ENCODE measurements at regions not wholly inside any gene's neighbourhood (a gene's known extent, or its start where the extent isn't known, plus 50 kb on each side); places are given as distances from the start of the nearest gene placed in this dataset.

GRCh38 chr7:156459582-156459981 is 181.0 kb upstream of the RNF32 start:
- DNase-seq = no peak
- peaks cover 14 to 16% of the 10 kb centered on the region in 2 donors for H3K27me3 Mint-ChIP-seq
- CTCF ChIA-PET (ENCODE audit: partially characterized antibody) = no interaction called here
- intact Hi-C loops (cut with micrococcal nuclease) = no loop called here
- POLR2A ChIA-PET (ENCODE audit: partially characterized antibody) = no interaction called here
- H3K36me3 Mint-ChIP-seq = no peaks in the 10 kb centered on the region
- H3K4me3 ChIP-seq (ENCODE audit: low read length in 2 of 2) = no peak overlapping the region
- H3K27me3 ChIP-seq (ENCODE audit: insufficient read depth, low read length) = no peaks in the 10 kb centered on the region
- no peaks in the 10 kb centered on the region for H3K4me1 Mint-ChIP-seq
- H3K27ac ChIP-seq (ENCODE audit: low read depth, low read length) = no peak overlapping the region
- H3K36me3 ChIP-seq (ENCODE audit: insufficient read depth, low read length) = no peaks in the 10 kb centered on the region
- H3K27ac Mint-ChIP-seq = no peak overlapping the region
- H3K9me3 ChIP-seq (ENCODE audit: control insufficient read depth in 1 of 2, low read length in 2 of 2) = no peaks in the 10 kb centered on the region
- H3K4me3 Mint-ChIP-seq = no peak overlapping the region
- no peaks in the 10 kb centered on the region for H3K4me1 ChIP-seq (ENCODE audit: insufficient read depth, low read length)
- H3K9me3 Mint-ChIP-seq = peaks cover 0 to 3% (median 0%) of the 10 kb centered on the region in 8 donors

GRCh38 chr7:156459067-156459466 is 181.5 kb upstream of the RNF32 start:
- H3K27me3 Mint-ChIP-seq = peaks cover 14 to 16% of the 10 kb centered on the region in 2 donors
- CTCF ChIA-PET (ENCODE audit: partially characterized antibody) = no interaction called here
- DNase-seq = no peak

GRCh38 chr7:156458011-156458410 is 182.6 kb upstream of the RNF32 start:
- Histone ChIP-seq H3K27ac (ENCODE audit: low read depth, low read length) (no peak overlapping the region), H3K36me3 (ENCODE audit: insufficient read depth, low read length) (no peaks in the 10 kb centered on the region), H3K4me1 (ENCODE audit: insufficient read depth, low read length) (no peaks in the 10 kb centered on the region), H3K27me3 (ENCODE audit: insufficient read depth, low read length) (no peaks in the 10 kb centered on the region), H3K9me3 (ENCODE audit: control insufficient read depth in 1 of 2, low read length in 2 of 2) (no peaks in the 10 kb centered on the region), H3K4me3 (ENCODE audit: low read length in 2 of 2) (no peak overlapping the region)
- Mint-ChIP-seq H3K4me1 (no peaks in the 10 kb centered on the region), H3K9me3 (peaks cover 0 to 2% (median 0%) of the 10 kb centered on the region in 8 donors), H3K4me3 (no peak overlapping the region), H3K27me3 (peaks cover 13 to 14% of the 10 kb centered on the region in 2 donors), H3K36me3 (no peaks in the 10 kb centered on the region), H3K27ac (no peak overlapping the region)
- DNase-seq = no peak
- intact Hi-C loops (cut with micrococcal nuclease) = no loop called here
- ChIA-PET POLR2A (ENCODE audit: partially characterized antibody) (no interaction called here), CTCF (ENCODE audit: partially characterized antibody) (no interaction called here)

More at GRCh38 chr7:156459067-156459466, 181.5 kb upstream of the RNF32 start:
- H3K36me3 ChIP-seq (ENCODE audit: insufficient read depth, low read length) = no peaks in the 10 kb centered on the region
- Mint-ChIP-seq H3K4me3 (no peak overlapping the region), H3K36me3 (no peaks in the 10 kb centered on the region), H3K27ac (no peak overlapping the region), H3K9me3 (peaks cover 0 to 3% (median 0%) of the 10 kb centered on the region in 8 donors), H3K4me1 (no peaks in the 10 kb centered on the region)
- no peak overlapping the region for H3K4me3 ChIP-seq (ENCODE audit: low read length in 2 of 2)
- no peaks in the 10 kb centered on the region for H3K9me3 ChIP-seq (ENCODE audit: control insufficient read depth in 1 of 2, low read length in 2 of 2)
- POLR2A ChIA-PET (ENCODE audit: partially characterized antibody) = no interaction called here
- no peak overlapping the region for H3K27ac ChIP-seq (ENCODE audit: low read depth, low read length)
- H3K27me3 ChIP-seq (ENCODE audit: insufficient read depth, low read length) = no peaks in the 10 kb centered on the region
- no peaks in the 10 kb centered on the region for H3K4me1 ChIP-seq (ENCODE audit: insufficient read depth, low read length)
- intact Hi-C loops (cut with micrococcal nuclease) = no loop called here

- Mint-ChIP-seq H3K4me3 (no peak overlapping the region), H3K36me3 (no peaks in the 10 kb centered on the region), H3K27me3 (peaks cover 12 to 17% of the 10 kb centered on the region in 2 donors), H3K9me3 (peaks cover 0 to 2% (median 0%) of the 10 kb centered on the region in 8 donors), H3K27ac (no peak overlapping the region), H3K4me1 (no peaks in the 10 kb centered on the region)
- Histone ChIP-seq H3K36me3 (ENCODE audit: insufficient read depth, low read length) (no peaks in the 10 kb centered on the region), H3K4me3 (ENCODE audit: low read length in 2 of 2) (no peak overlapping the region), H3K9me3 (ENCODE audit: control insufficient read depth in 1 of 2, low read length in 2 of 2) (no peaks in the 10 kb centered on the region), H3K27me3 (ENCODE audit: insufficient read depth, low read length) (no peaks in the 10 kb centered on the region), H3K4me1 (ENCODE audit: insufficient read depth, low read length) (no peaks in the 10 kb centered on the region), H3K27ac (ENCODE audit: low read depth, low read length) (no peak overlapping the region)
- no peak for DNase-seq
- intact Hi-C loops (cut with micrococcal nuclease) = no loop called here
- POLR2A ChIA-PET (ENCODE audit: partially characterized antibody) = no interaction called here
- CTCF ChIA-PET (ENCODE audit: partially characterized antibody) = interaction anchor here (1.1 kb wide), 1 partner anchor 9 kb away, joined by 3 read pairs; no protein-coding TSS in a partner anchor
Observed at GRCh38 chr7:156456503-156457115, 184.0 kb upstream of the RNF32 start.

GRCh38 chr7:156456032-156456431 is 184.5 kb upstream of the RNF32 start:
- peaks cover 12 to 17% of the 10 kb centered on the region in 2 donors for H3K27me3 Mint-ChIP-seq
- H3K4me1 Mint-ChIP-seq = no peaks in the 10 kb centered on the region
- H3K9me3 Mint-ChIP-seq = peaks cover 0 to 2% (median 0%) of the 10 kb centered on the region in 8 donors
- H3K36me3 ChIP-seq (ENCODE audit: insufficient read depth, low read length) = no peaks in the 10 kb centered on the region
- no peak overlapping the region for H3K4me3 ChIP-seq (ENCODE audit: low read length in 2 of 2)
- no peaks in the 10 kb centered on the region for H3K36me3 Mint-ChIP-seq
- intact Hi-C loops (cut with micrococcal nuclease) = no loop called here
- H3K4me1 ChIP-seq (ENCODE audit: insufficient read depth, low read length) = no peaks in the 10 kb centered on the region
- no peaks in the 10 kb centered on the region for H3K9me3 ChIP-seq (ENCODE audit: control insufficient read depth in 1 of 2, low read length in 2 of 2)
- H3K27ac ChIP-seq (ENCODE audit: low read depth, low read length) = no peak overlapping the region
- no peak overlapping the region for H3K27ac Mint-ChIP-seq
- POLR2A ChIA-PET (ENCODE audit: partially characterized antibody) = no interaction called here
- no peak overlapping the region for H3K4me3 Mint-ChIP-seq
- no peaks in the 10 kb centered on the region for H3K27me3 ChIP-seq (ENCODE audit: insufficient read depth, low read length)
- CTCF ChIA-PET (ENCODE audit: partially characterized antibody) = interaction anchor here (1.1 kb wide), 1 partner anchor 8 kb away, joined by 3 read pairs; no protein-coding TSS in a partner anchor
- no peak for DNase-seq

GRCh38 chr7:156450473-156450872 is 190.1 kb upstream of the RNF32 start:
- CTCF ChIA-PET (ENCODE audit: partially characterized antibody) = interaction anchor here (1.2 kb wide), 1 partner anchor 12 kb away, joined by 3 read pairs; no protein-coding TSS in a partner anchor
- H3K36me3 ChIP-seq (ENCODE audit: insufficient read depth, low read length) = no peaks in the 10 kb centered on the region

GRCh38 chr7:156448918-156449317 is 191.7 kb upstream of the RNF32 start:
- ChIA-PET POLR2A (ENCODE audit: partially characterized antibody) (no interaction called here), CTCF (ENCODE audit: partially characterized antibody) (no interaction called here)
- DNase-seq = no peak
- no peaks in the 10 kb centered on the region for H3K36me3 Mint-ChIP-seq
- no peak overlapping the region for H3K27ac Mint-ChIP-seq
- Histone ChIP-seq H3K27me3 (ENCODE audit: insufficient read depth, low read length) (no peaks in the 10 kb centered on the region), H3K4me1 (ENCODE audit: insufficient read depth, low read length) (no peaks in the 10 kb centered on the region), H3K27ac (ENCODE audit: low read depth, low read length) (no peak overlapping the region), H3K9me3 (ENCODE audit: control insufficient read depth in 1 of 2, low read length in 2 of 2) (no peaks in the 10 kb centered on the region), H3K36me3 (ENCODE audit: insufficient read depth, low read length) (no peaks in the 10 kb centered on the region), H3K4me3 (ENCODE audit: low read length in 2 of 2) (no peak overlapping the region)
- intact Hi-C loops (cut with micrococcal nuclease) = no loop called here
- H3K4me3 Mint-ChIP-seq = no peak overlapping the region
- H3K9me3 Mint-ChIP-seq = no peaks in the 10 kb centered on the region
- peaks cover 2% of the 10 kb centered on the region in 2 donors for H3K27me3 Mint-ChIP-seq
- no peaks in the 10 kb centered on the region for H3K4me1 Mint-ChIP-seq

More at GRCh38 chr7:156450473-156450872, 190.1 kb upstream of the RNF32 start:
- H3K27ac Mint-ChIP-seq = no peak overlapping the region
- Histone ChIP-seq H3K9me3 (ENCODE audit: control insufficient read depth in 1 of 2, low read length in 2 of 2) (no peaks in the 10 kb centered on the region), H3K27ac (ENCODE audit: low read depth, low read length) (no peak overlapping the region), H3K27me3 (ENCODE audit: insufficient read depth, low read length) (no peaks in the 10 kb centered on the region), H3K4me3 (ENCODE audit: low read length in 2 of 2) (no peak overlapping the region), H3K4me1 (ENCODE audit: insufficient read depth, low read length) (no peaks in the 10 kb centered on the region)
- no peaks in the 10 kb centered on the region for H3K4me1 Mint-ChIP-seq
- peaks cover 0 to 5% of the 10 kb centered on the region in 2 donors for H3K27me3 Mint-ChIP-seq
- no peak for DNase-seq
- no peak overlapping the region for H3K4me3 Mint-ChIP-seq
- H3K36me3 Mint-ChIP-seq = no peaks in the 10 kb centered on the region
- no peaks in the 10 kb centered on the region for H3K9me3 Mint-ChIP-seq
- intact Hi-C loops (cut with micrococcal nuclease) = no loop called here
- POLR2A ChIA-PET (ENCODE audit: partially characterized antibody) = no interaction called here

Measured in CD4-positive, alpha-beta memory T cell (primary cell).